ENCODE measurements at regions not wholly inside any gene's neighbourhood (a gene's known extent, or its start where the extent isn't known, plus 50 kb on each side); places are given as distances from the start of the nearest gene placed in this dataset.

DNA sequence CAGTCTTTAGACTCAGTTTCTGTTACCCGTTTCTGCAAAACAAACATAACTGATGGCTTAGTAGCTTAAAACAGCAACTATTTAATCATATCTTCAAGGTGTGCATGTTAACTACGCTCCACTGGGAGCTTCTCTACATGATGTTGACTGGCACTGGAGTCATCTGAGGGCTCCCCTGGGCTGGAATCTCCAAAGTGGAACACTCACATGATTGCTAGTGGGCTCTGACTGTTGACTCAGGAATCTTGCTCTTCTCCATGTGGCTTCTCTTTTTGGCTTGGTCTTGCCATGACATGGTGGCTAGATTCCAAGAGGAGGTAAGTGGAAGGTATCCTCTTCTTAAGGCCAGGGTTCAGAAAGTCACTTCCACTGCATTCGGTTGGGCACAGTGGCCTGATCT is 160.8 kb downstream of the PMAIP1 start:
- 0% methylated on average over 1 of the region's 3 CpGs for WGBS (ENCODE audit: insufficient coverage, low coverage, missing lambda C conversion rate)
- H3K4me1 ChIP-seq (replicated peaks in 1 of 2; ENCODE audit: control insufficient read depth in 2 of 2, insufficient read depth in 2 of 2, low read length in 2 of 2) = no peaks in the 10 kb centered on the region
- no peak for DNase-seq (ENCODE audit: extremely low read depth in 1 of 4, low spot score in 3 of 4)
- H3K36me3 ChIP-seq (ENCODE audit: control insufficient read depth, insufficient read depth, low read length) = no peaks in the 10 kb centered on the region
- intact Hi-C loops (cut with micrococcal nuclease) = no loop called here
- TF ChIP-seq SRSF9 (IDR thresholded peaks at IDR 0.05; ENCODE audit: borderline replicate concordance, low read depth, low read length) (no peak), SAP30 (IDR thresholded peaks at IDR 0.05; ENCODE audit: borderline replicate concordance, insufficient read depth, low read depth, low read length, poor library complexity, severe bottlenecking) (no peak), THRAP3 (IDR thresholded peaks at IDR 0.05; ENCODE audit: borderline replicate concordance) (no peak), GABPB2 (CRISPR knock-in tag; conservative IDR thresholded peaks at IDR 0.05) (no peak), BRCA1 (IDR thresholded peaks at IDR 0.05) (no peak), BRCA1 (CRISPR knock-in tag; IDR thresholded peaks at IDR 0.05) (no peak), SP2 (IDR thresholded peaks at IDR 0.05; ENCODE audit: extremely low read depth, low read depth, low read length, poor library complexity, severe bottlenecking) (no peak), BRD4 (IDR thresholded peaks at IDR 0.05) (no peak), SETDB1 (IDR thresholded peaks at IDR 0.05; ENCODE audit: low read length) (no peak), ELF4 (CRISPR knock-in tag; IDR thresholded peaks at IDR 0.05) (no peak)
- TF ChIP-seq, protein P1, sequence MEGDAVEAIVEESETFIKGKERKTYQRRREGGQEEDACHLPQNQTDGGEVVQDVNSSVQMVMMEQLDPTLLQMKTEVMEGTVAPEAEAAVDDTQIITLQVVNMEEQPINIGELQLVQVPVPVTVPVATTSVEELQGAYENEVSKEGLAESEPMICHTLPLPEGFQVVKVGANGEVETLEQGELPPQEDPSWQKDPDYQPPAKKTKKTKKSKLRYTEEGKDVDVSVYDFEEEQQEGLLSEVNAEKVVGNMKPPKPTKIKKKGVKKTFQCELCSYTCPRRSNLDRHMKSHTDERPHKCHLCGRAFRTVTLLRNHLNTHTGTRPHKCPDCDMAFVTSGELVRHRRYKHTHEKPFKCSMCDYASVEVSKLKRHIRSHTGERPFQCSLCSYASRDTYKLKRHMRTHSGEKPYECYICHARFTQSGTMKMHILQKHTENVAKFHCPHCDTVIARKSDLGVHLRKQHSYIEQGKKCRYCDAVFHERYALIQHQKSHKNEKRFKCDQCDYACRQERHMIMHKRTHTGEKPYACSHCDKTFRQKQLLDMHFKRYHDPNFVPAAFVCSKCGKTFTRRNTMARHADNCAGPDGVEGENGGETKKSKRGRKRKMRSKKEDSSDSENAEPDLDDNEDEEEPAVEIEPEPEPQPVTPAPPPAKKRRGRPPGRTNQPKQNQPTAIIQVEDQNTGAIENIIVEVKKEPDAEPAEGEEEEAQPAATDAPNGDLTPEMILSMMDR (IDR thresholded peaks at IDR 0.05 in 2 of 3, conservative IDR thresholded peaks at IDR 0.05 in 1 of 3; ENCODE audit: insufficient read depth in 2 of 3, low read depth in 1 of 3, low read length in 3 of 3) = no peak
- TF ChIP-seq, protein P2, sequence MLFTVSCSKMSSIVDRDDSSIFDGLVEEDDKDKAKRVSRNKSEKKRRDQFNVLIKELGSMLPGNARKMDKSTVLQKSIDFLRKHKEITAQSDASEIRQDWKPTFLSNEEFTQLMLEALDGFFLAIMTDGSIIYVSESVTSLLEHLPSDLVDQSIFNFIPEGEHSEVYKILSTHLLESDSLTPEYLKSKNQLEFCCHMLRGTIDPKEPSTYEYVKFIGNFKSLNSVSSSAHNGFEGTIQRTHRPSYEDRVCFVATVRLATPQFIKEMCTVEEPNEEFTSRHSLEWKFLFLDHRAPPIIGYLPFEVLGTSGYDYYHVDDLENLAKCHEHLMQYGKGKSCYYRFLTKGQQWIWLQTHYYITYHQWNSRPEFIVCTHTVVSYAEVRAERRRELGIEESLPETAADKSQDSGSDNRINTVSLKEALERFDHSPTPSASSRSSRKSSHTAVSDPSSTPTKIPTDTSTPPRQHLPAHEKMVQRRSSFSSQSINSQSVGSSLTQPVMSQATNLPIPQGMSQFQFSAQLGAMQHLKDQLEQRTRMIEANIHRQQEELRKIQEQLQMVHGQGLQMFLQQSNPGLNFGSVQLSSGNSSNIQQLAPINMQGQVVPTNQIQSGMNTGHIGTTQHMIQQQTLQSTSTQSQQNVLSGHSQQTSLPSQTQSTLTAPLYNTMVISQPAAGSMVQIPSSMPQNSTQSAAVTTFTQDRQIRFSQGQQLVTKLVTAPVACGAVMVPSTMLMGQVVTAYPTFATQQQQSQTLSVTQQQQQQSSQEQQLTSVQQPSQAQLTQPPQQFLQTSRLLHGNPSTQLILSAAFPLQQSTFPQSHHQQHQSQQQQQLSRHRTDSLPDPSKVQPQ (CRISPR knock-in tag; IDR thresholded peaks at IDR 0.05; ENCODE audit: borderline replicate concordance) = no peak
- TF ChIP-seq, protein P3, sequence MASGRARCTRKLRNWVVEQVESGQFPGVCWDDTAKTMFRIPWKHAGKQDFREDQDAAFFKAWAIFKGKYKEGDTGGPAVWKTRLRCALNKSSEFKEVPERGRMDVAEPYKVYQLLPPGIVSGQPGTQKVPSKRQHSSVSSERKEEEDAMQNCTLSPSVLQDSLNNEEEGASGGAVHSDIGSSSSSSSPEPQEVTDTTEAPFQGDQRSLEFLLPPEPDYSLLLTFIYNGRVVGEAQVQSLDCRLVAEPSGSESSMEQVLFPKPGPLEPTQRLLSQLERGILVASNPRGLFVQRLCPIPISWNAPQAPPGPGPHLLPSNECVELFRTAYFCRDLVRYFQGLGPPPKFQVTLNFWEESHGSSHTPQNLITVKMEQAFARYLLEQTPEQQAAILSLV (tag; IDR thresholded peaks at IDR 0.05) = no peak
- TF ChIP-seq, protein P4, sequence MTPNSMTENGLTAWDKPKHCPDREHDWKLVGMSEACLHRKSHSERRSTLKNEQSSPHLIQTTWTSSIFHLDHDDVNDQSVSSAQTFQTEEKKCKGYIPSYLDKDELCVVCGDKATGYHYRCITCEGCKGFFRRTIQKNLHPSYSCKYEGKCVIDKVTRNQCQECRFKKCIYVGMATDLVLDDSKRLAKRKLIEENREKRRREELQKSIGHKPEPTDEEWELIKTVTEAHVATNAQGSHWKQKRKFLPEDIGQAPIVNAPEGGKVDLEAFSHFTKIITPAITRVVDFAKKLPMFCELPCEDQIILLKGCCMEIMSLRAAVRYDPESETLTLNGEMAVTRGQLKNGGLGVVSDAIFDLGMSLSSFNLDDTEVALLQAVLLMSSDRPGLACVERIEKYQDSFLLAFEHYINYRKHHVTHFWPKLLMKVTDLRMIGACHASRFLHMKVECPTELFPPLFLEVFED (CRISPR knock-in tag; conservative IDR thresholded peaks at IDR 0.05) = no peak
- TF ChIP-seq, protein P5, sequence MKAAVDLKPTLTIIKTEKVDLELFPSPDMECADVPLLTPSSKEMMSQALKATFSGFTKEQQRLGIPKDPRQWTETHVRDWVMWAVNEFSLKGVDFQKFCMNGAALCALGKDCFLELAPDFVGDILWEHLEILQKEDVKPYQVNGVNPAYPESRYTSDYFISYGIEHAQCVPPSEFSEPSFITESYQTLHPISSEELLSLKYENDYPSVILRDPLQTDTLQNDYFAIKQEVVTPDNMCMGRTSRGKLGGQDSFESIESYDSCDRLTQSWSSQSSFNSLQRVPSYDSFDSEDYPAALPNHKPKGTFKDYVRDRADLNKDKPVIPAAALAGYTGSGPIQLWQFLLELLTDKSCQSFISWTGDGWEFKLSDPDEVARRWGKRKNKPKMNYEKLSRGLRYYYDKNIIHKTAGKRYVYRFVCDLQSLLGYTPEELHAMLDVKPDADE (conservative IDR thresholded peaks at IDR 0.05; ENCODE audit: control insufficient read depth, low read depth, low read length) = no peak
- no peak overlapping the region for H3K27ac ChIP-seq (ENCODE audit: extremely low read depth, low read depth, low read length)
- H4K20me1 ChIP-seq (replicated peaks; ENCODE audit: control insufficient read depth, insufficient read depth, low read length) = no peaks in the 10 kb centered on the region
- ATAC-seq = no peak
- H3K9me3 ChIP-seq (replicated peaks; ENCODE audit: control insufficient read depth, insufficient read depth, low read depth, low read length) = no peaks in the 10 kb centered on the region
- BruUV-seq (replicated peaks) = no TSS peak
- in situ Hi-C loops (cut with MboI) = no loop called here
- no peak overlapping the region for H3K9ac ChIP-seq (ENCODE audit: insufficient read depth in 1 of 2, low read depth in 2 of 2, low read length in 2 of 2)
- ChIA-PET POLR2A (interaction anchor here (0.6 kb wide), 1 partner anchor 20 kb away, joined by 4 read pairs; no protein-coding TSS in a partner anchor), CTCF (ENCODE audit: low intra/inter-chr PET ratio) (no interaction called here)
- no peak overlapping the region for H2AFZ ChIP-seq (ENCODE audit: low read depth, low read length)
- no peak overlapping the region for H3K4me2 ChIP-seq (ENCODE audit: insufficient read depth, low read length)
- no peaks in the 10 kb centered on the region for H3K27me3 ChIP-seq (ENCODE audit: control insufficient read depth in 2 of 2, insufficient read depth in 2 of 2, low read length in 2 of 2)
- no peak for FAIRE-seq
- H3K4me3 ChIP-seq = no peak overlapping the region
- H3K9me1 ChIP-seq (ENCODE audit: control insufficient read depth, insufficient read depth, low read length) = no peaks in the 10 kb centered on the region
- H3K79me2 ChIP-seq (ENCODE audit: control insufficient read depth, insufficient read depth, low read length) = no peaks in the 10 kb centered on the region

Measured in K562 (cell line).